CD4-positive, alpha-beta T cell treated with Interleukin-17A for 4 hours (primary cell): ENCODE measurements at regions not wholly inside any gene's neighbourhood (a gene's known extent, or its start where the extent isn't known, plus 50 kb on each side); places are given as distances from the start of the nearest gene placed in this dataset.

ENCODE experiments used
- DNase-seq: peaks from one replicate; pipeline ENCODE4 v3.0.0-alpha.2; 2020; ENCODE audit warnings: mixed read lengths

- DNase-seq: no peak
Observed at GRCh38 chr1:39141925-39142324, 62.6 kb upstream of the MACF1 start.

DNA sequence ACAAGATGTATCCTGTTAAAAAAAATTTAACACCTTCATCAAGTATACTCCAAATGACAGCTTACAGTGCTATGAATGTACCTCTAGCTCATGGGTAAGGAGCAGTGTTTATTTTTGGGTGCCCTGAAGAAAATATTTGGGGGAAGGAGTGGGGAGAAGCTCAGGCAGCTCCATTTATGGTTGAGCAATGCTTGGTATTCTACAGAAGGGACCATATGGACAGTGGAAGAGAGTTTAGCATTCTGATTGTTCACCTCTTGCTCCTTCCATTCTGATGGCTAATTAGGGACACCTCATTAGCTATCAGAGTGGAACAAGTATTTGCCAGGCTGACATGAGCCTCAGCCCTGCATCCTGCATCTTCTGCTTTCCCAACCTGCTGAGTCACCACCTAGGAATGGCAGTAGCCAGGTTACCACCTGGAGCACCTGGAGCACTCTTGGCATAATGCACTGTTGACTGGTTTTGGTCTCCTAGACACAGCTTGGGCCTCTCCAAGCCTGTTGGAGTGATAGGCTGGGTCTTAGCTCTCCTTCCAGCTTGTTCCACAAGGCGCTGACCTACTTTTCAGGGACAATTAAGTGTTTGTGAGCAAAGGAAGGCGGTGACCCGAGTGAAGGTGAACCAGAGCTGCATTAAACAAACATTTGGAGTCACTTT is 62.0 kb upstream of the MACF1 start:
- DNase-seq: no peak

DNA sequence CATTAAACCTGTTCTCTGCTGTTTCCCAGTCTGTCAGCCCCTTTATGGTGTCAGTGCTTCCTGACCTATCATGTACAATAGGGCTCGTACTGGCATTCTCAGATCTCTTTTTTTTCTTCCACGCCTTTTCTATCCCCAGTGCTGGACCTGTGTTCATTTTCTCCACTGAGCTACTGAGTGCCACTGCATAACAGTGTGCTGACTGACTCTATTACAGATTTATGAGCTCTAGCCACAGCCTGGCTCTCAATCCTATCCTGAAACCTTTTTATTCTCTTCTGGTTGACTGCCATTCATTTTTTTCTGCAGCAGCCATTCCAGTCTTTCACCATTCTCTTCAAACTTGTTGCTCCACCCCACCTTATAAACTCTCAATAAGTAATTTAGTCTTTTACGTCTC is 59.6 kb upstream of the MACF1 start:
- no peak for DNase-seq

GRCh38 chr1:39145331-39145965 is 59.0 kb upstream of the MACF1 start:
- no peak for DNase-seq

- no peak for DNase-seq
Observed at GRCh38 chr1:39146681-39147080, 57.8 kb upstream of the MACF1 start.

DNA sequence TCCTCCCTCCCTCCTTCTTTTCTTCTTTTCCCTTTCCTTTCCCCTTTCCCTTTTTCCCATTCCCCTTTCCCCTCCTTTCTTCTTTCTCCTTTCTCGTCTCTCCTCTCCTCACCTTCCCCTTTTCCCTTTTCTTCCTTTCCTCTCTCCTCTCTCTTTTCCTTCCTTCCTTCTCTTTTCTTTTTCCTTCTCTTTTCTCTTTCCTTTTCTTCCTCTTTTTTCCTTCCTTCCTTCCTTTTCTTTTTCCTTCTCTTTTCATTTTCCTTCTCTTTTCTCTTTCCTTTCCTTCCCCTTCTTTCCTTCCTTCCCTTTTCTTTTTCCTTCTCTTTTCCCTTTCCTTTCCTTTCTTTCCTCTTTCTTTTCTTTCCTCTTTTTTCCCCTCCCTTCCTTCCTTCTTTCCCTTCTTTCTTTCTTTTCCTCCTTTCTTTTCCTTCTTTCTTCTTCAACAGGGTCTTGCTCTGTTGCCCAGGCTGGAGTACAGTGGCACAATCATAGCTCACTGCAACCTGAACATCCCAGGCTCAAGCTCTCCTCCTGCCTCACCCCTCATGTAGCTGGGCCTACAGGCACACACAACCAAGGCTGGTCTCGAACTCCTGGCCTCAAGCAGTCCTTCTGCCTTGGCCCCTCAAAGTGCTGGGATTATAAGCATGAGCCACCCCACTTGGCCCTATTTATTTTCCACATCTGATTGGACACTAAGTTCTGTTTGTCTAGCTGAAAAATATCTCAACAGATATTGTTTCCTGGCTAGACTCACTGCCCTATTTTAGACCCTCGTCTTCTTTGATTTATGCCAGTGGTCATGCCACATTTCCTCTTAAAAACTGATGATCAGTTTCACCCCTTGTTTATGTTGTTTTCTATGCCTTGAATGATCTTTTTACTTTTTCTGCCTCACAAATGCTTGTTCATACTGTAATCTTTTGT is 57.1 kb upstream of the MACF1 start:
- DNase-seq: no peak

DNA sequence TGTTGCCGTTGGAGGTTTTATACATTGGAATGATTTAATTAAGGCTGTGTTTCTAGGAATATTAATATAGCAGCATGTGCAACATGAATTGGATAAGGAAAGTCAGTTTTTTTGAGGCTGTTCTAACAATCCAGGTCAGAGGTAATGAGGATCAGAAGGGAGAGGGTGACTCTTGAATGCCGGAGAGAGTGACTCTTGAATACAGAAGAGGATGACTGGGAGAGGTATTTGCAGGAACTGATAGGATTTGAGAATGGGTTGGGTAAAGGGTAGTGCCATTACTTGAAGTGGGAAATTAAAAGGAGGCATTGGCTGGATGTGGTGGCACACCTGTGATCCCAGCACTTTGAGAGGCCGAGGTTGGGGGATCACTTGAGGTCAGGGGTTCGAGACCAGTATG is 55.6 kb upstream of the MACF1 start:
- no peak for DNase-seq

GRCh38 chr1:39149509-39149908 is 55.0 kb upstream of the MACF1 start:
- no peak for DNase-seq

DNA sequence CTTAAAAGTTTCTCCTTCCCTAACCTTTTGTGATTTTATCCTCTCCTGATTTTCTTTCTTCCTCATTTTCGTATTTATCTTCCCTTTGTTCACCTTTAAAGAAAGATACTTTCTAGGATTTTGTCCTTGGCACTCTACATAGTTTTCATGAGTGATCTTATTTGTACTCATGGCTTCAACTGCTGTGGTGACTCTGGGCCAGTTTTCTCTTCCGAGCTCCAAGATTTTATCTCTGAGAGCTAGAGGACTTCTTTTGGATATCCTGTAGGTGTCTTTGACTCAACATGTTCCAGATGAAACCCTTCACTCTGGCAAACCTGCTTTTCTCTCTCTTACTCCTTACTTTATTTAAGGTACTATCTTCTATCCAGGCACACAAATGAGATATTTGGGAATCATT is 53.7 kb upstream of the MACF1 start:
- DNase-seq: no peak

GRCh38 chr1:39151267-39151666 is 53.2 kb upstream of the MACF1 start:
- DNase-seq: no peak

DNA sequence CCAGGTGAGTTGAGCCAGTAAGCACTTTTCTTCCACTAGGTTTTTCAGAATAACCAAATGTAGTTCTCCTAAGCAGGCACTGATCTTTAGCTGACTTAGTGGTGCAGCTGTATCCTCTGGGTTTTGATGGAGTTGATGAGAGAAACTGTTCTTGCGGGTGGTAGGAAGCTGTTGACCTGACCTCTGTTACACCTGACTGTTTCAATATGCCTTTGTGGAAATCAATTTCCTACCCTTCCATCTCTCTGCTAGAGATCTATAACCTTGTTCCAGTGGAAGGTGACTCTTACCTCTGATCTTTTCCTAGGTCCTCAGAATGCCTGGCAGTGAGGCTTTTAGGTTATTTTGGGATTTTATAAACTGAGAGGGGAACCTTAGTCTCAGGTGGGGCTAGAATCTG is 51.6 kb upstream of the MACF1 start:
- DNase-seq: no peak

DNA sequence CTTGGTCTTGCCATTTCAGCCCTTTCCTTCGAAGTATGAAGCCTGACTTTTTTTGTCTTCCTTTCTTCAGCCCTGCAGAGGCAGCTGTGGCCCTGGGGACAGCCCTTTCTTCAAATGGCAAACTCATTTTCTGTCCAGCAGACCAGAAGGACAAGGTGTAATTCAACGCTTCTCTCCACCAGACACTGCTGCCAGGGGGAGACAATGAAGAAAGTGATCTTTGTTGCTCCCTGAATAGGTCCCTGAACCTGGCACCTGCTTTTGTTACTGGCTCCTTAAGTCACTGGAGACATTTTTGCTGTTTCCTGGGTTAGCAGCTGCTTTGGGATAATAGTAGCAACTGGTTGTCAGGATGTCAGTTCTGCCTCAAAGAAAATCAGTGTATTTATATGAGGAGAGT is 50.8 kb upstream of the MACF1 start:
- no peak for DNase-seq

- no peak for DNase-seq
Observed at GRCh38 chr1:39154553-39155421, 49.7 kb upstream of the MACF1 start.
